ENCODE measurements at regions not wholly inside any gene's neighbourhood (a gene's known extent, or its start where the extent isn't known, plus 50 kb on each side); places are given as distances from the start of the nearest gene placed in this dataset.
A peak's percentile ranks its signal among the peaks of the same experiment; 100 is the strongest.

DNA sequence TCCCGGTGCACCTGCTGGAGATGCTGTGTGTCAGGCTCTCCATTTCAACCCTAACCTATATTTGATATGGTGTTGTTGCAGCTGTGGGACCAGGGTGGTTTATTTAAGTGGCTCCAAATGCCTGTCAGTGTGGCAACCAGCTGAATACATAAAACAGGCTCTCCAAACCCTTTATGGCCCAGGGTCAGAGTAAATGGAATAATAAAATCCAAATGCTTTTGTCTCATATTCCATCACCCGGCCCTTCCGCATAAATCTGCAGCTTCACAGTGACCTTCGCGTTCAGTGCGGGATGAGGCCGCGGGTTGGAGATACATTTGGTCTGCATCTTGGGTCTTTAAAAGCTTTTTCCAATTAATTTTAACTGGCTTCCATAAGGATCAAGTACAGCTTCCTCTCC, 382.1 kb upstream of the NR2F2 start:
- no peak for ATAC-seq
- intact Hi-C loops (cut with DNase I): loop anchor here in 1 of 2 donors (10.0 kb wide), 1 partner anchor 56 kb away; no protein-coding TSS in a partner anchor
- no peak for DNase-seq

DNA sequence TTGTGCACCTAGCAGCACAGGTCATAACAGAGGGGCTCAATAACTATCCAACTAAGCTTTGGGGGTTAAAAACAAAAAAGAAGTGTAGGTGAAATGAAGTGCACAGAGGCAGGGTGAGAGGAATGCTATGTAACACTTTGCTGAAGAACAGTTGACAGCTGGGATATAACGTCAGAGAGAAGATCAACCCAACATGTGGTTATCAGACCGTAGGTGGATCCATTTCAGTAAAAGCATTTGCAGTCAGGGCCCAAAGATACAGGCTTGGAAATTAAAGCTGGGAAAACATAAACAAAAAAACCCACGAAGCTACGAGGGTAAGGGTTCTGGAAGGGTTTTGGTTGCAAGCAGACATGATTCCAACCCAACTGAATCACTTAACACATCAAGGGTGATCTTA, 377.5 kb upstream of the NR2F2 start:
- no peak for DNase-seq
- intact Hi-C loops (cut with DNase I): no loop called here
- ATAC-seq: no peak

DNA sequence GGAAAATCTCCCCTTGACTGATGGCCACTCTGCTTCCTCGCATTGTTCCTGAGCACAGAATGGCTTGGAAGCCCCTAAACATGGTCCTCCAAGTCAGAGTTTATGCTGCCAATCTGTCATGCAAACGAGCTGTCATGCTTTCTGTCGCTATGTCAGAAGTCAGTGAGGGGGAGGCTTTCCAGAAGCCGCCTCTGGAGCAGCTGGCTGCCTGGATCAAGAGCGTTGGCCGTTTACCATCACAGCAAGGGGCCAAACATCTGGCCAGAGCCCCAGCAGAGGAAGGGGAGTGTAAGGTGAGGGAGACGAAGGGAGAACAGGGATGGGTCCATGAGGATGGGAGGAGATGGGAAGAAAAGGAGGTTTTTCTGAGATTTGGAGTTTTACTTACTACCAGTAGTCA, 372.6 kb upstream of the NR2F2 start:
- intact Hi-C loops (cut with DNase I): no loop called here

DNA sequence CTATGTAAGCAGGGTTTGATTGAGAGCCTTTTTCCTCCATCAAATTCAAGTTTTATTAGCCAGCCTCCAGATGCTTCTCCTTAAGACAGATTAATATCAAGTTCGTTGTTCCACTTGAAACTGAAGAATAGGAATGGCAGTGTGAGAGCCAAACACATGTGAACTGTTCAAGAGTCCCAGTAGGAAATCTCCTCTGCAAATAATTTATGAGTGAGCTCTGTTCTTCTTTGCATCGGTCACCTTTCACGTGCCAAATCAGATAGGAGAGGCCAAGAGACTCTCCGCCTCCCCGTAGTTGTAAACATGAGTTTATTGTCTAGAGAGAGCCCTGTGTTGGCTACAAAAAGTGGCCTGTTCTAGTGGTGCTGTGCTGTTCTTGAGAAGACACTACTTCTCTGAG, 372.1 kb upstream of the NR2F2 start:
- no peak for ATAC-seq
- no peak for DNase-seq
- intact Hi-C loops (cut with DNase I): no loop called here

More for the DNA sequence above, 372.6 kb upstream of the NR2F2 start:
- ATAC-seq: no peak
- DNase-seq: no peak

DNA sequence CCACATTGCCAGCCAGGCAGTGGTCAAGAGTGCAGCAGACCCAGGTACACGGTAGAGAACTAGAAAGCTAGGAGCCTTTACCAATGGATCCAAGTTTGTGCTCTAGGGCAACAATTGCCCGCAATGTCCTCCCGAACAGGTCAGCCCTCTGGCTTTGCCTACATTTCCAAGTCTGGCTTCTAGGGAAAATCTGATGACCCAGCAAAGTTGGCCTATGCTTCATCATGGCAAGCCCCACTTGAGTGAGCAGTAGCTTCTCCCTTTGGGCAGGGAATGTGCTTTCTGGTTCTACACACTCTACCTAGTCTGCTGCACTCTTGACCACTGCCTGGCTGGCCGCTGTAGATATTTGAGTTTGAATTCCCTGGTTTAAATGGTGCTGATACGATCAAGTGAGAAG, 361.6 kb upstream of the NR2F2 start:
- no peak for ATAC-seq
- DNase-seq: no peak
- intact Hi-C loops (cut with DNase I): no loop called here

DNA sequence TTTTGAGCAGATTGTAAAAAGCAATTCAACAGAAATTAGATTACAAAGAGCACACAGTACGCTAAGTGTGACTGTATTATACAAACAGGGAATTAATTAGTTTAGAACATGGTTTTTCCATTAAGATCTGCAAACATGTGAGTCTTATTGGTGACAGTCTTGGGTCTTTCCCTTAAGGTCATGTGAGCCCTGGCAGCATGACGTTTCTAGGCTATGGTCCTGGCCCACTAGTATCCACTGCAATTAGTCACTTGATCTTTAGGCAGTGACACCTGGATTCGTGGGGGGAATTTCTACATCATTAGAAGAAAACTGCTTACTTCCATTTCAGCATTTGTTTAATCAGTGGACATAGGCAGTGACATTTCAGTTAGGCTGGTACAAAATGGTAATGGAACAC, 360.2 kb upstream of the NR2F2 start:
- ATAC-seq (no peak), DNase-seq (no peak)
- intact Hi-C loops (cut with DNase I): no loop called here

DNA sequence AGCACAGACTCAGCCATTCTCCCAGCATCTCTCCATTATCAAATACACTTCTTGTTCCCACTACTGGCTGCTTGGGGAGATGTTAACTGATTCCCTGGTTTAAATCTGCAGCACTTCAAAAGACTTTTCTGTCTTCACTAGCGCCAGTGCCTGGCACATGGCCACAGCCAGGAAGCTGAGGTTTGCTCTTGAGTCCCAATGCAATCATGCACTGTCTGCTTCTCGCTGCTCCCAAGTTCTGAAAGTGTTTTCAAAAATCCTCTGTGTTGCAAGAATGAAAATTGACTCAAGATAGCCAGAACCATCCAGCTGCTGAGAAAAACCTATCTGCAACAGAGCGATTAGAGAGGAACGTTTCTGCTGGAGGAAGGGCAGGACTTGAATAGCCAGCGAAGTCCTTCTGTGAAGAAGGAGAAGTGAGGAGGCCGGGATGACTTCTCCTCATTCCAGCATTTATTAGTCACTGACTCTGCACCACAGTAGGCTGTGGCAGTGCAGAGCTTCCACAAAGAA, 358.4 kb upstream of the NR2F2 start:
- ATAC-seq (peak; percentile 63 to 80), DNase-seq (peak; percentile 33)
- intact Hi-C loops (cut with DNase I): no loop called here

DNA sequence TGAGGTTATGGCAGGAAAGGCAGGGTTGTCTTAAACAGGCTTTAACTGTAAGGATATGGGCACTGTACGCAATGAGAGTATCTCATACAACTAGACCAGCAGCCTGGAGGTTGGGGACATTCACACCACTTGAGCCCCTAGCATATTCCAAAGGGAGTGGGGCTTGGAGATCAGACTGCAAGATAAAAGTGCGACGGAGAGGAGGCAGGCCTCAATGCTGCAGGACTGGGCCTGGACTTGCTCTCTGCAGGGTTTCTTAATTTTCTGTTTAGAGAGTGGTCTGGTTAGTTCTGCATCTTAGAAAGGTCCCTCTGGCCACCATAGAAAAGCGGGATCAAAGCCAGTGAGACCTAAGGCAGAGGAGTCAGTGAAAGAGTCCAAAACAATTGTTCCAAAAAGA, 357.7 kb upstream of the NR2F2 start:
- DNase-seq (no peak), ATAC-seq (no peak)
- intact Hi-C loops (cut with DNase I): no loop called here

DNA sequence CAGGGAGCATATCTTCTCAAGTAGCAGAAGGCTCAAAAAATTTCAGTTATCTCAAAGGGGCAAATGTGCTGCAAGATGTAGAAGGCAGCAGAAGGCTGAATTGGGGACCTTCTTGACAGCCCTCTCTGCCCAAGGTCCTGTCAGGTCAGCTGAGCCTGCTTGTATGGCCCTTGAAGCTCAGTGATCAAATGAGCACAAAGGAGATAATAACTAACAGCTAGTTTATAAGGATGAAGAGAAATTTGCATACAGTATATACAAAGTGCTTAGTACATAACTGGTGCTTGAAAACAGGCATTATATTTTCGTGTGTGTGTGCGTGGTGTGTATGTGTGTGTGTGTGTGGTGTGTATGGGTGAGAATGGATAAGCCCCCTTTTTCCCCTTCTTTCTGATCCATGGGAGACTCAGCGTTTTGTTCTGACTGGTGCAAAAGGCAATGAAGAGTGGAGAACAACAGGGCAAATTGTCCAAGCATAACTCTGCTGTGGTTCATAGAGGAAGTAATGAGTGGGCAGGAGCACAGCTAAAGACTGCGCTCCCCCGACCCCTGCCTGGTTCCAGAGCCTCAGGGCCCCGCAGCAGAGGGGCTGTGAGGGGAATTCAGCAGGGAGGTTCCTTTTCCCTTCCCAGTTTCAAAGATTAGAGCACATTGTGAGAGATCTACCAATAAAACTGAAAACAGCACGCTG, 356.8 kb upstream of the NR2F2 start:
- DNase-seq: no peak
- no peak for ATAC-seq
- intact Hi-C loops (cut with DNase I): no loop called here

DNA sequence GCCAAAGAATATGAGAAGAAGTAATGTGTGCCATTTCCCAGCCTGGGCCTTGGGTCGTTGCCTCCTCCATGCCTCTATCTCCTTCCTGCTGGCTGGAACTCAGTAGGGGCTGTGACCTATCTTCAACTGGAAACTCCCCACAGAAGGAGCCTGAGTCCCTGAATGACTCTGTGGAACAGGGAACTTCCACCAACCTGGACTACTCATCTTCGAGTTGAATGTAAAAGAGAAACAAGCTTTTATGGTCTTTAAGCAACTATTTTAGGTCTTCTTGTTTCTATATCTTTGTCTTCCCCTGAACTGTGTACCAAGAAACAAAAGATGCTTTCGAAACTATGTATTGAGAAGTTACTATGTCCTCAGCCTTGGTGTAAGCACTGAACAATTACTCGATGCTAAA, 355.3 kb upstream of the NR2F2 start:
- DNase-seq (no peak), ATAC-seq (no peak)
- intact Hi-C loops (cut with DNase I): no loop called here

DNA sequence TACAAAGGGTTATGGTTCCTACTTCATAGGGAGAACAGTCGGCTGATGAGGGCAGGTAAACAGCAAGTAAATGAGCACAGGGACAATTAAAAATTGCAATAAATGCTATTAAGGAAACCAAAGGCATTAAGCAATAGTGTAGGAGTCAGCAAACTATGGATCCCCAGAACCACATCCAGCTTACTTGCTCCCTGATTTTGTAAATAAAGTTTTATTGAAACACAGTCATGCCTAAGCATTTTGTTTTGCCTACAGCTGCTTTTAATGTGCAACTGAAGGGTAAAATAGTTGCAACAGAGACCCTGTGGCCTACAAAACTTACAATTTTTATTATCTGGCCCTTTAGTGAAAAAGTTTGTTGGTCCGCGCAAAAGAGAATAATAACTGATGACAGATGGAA, 351.2 kb upstream of the NR2F2 start:
- no peak for ATAC-seq
- DNase-seq: no peak
- intact Hi-C loops (cut with DNase I): no loop called here

DNA sequence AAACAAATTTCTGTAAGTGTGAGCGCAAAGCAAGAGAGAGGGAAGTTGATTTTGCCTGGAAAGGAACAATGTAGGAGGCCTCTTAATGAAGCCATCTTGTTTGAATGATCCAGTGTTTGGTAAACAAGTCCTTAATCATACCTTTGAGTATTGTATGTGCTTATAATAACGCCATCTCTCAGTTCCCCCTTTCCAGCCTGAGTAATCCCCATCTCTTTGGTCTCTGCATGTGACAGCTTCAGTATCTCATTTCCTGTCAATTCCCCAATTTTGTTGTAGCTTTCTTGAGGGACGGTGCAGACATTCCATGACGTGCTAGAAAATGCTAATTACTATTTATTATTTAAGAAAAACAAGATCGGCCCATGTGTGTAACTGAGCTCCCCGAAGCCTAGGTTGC, 349.3 kb upstream of the NR2F2 start:
- no peak for DNase-seq
- intact Hi-C loops (cut with DNase I): no loop called here
- no peak for ATAC-seq

DNA sequence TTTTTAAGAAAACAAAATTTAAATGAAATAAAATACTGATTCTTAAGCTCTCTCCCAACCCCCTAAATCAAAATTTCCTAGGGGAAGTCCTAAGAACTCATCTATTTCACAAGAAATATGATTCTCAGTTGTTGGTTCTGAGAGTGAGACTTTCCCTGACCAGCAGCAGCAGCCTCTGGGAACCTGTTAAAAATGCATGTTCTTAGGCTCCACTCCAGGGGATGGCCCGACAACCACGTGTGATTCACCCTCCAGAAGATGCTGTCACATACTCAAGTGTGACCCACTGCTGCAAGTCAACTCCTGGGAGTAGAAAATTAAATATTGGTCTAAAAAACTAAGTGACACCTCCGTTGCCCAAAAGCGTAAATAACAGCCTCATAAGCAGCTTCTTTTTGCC, 343.2 kb upstream of the NR2F2 start:
- DNase-seq (no peak), ATAC-seq (no peak)
- intact Hi-C loops (cut with DNase I): no loop called here

DNA sequence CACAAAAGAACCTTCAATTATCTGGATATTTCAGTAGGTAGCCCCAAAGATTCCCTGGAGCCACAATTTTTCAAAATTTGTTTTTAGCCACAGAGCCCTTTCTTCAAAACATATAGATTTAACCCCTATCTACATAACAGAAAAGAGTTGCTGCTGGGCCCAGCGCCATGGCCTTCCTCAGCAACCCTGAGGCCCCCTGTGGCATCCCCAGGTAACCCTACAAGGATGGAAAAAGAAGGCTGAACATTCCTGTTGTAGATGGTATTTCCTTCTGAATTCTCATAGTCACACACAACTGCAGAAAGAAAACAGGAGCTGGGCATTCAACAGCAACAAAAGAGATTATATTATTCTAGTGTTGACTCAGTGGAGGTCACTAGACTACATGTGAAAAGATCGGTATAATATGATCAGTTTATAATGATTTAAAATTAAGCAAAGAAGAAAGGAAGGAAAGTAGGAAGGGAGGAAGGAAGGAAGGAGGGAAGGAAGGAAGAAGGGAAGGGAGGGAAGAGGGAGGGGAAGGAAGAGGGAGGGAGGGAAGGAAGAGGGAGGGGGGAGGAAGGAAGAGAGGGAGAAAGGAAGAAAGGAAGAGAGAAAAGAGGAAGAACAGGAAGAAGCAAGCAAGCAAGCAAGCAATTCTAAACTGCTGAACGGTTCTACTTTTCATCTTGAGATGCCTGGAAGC, 342.5 kb upstream of the NR2F2 start:
- no peak for DNase-seq
- intact Hi-C loops (cut with DNase I): no loop called here
- no peak for ATAC-seq

DNA sequence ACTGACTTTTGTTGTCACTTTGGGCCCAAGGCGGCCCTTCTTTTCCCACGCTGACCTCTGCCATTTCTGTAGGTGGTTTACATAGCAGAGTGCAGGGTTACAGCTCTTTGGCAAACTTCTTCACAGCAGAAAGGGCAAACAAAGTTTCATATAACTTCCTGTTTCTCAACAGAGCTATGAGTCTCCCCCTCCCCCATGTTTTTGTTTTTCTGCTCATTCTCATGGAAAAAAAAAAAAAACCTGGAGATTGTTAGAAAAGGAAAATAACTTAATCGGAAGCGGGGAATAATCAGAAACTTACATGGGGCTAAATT, 342.0 kb upstream of the NR2F2 start:
- ATAC-seq (no peak), DNase-seq (no peak)
- intact Hi-C loops (cut with DNase I): no loop called here

DNA sequence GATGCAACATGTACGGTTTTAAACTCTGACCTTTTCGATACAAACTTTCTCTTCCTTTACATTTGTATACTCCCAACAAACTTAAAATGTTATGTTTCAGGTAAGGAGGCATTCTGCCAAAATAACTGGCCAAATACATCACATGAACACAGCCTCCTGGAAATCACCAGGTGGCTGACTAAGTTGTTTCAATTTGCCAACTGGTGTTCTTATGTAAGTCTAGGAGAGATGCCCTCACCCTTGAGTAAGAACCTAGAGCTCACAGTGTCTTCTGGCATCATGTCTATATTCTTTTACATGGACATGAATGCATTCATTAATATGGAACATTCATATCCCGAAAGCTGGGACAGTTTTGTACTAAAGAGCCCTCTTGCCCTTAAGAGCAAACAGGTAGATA, 341.1 kb upstream of the NR2F2 start:
- intact Hi-C loops (cut with DNase I): no loop called here
- ATAC-seq: no peak

DNA sequence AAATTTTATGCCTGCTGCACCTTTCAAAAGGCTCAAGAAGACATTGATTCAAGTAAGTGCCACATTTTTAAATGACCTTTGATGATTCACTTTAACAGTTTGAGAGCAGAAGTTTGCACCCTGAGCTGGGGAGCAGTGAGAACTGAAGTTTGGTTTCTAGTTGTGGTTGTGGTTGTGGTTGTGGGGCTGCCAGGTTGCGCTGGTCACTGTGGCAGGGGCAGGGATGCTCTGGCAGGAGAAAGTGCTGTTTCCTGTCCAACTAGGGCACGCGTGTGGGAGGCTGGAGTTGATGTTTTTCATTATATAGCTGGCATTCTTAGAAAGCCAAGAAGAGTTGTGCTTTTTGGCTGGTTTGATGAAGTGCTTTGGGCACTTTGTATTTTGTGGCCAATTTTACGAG, 339.7 kb upstream of the NR2F2 start:
- intact Hi-C loops (cut with DNase I): no loop called here
- ATAC-seq: no peak

More for the DNA sequence above, 341.1 kb upstream of the NR2F2 start:
- DNase-seq: no peak

DNA sequence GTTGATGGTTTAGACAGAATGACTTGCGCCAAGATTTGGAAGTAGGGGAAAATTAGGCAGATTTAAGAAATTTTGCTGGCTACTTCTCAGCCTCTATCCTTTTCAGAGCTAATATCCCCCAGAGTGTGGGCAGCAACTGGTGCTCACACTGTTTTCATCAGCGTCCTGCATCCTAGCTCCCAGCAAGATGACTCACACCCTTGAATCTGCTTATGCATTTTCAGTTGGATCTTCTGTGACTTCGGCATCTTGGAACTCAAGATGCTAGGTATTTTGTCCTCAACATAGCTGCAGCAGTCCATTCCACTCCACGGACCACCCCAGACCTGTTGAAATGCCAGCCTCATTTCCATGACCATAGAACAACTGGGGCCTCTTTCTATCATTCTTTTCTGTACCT, 336.1 kb upstream of the NR2F2 start:
- ATAC-seq (no peak), DNase-seq (no peak)
- intact Hi-C loops (cut with DNase I): no loop called here

More for the DNA sequence above, 339.7 kb upstream of the NR2F2 start:
- DNase-seq: no peak

DNA sequence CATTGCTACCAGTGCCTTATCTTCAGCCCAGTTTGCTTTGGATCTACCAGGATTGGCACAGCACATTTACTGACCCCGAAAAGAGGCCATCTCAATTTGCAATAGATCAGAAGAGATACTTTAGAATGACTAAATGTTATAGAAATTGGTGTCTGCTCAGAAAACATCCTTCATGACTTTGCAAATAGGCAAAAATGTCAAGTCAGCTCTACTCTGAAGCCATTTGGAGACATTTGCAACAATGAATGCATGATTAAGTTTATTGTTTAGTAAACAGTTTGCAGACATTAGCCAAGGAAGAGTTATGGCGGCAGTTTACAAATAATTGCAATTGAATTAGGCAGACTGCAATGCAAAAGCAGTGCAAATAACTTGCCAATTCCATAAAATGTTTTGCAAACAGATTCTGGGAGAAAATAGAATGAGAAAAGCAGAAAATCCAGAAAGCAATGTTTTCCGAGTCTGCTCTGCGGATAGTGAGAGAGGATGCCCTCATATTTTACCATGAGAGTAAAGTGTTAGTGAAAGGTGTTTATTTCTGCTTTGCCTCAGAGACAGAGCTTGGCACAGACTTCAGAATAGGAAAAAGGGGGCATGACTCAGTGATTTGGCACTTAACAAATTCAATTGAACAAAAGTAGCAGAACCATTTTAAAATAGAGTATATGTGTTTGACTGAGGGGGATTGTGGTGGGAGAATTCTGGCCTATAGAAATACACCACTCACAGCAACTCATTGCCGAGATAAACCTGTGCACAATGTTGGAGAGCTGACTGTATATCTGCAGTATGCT, 334.9 kb upstream of the NR2F2 start:
- intact Hi-C loops (cut with DNase I): no loop called here

DNA sequence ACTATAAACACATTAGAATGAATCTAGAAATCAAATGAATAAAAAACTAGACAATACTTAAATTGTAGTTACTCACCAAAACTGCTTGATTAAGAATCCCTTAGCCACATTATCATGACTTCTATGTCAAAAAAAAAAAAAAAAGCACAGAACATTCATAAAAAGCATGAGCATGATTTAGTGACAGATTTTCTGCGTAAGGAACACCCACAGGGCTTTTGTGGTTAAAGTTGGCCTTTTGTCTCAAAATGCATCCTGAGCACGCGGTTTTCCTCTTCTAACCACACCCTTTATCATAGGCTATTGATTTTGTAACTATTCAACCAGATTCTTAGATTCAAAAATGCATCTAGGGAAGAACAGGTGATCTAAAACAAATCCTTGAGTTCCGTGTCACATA, 334.0 kb upstream of the NR2F2 start:
- intact Hi-C loops (cut with DNase I): no loop called here
- DNase-seq (no peak), ATAC-seq (no peak)

More for the DNA sequence above, 334.9 kb upstream of the NR2F2 start:
- ATAC-seq (no peak), DNase-seq (no peak)

Data from left cardiac atrium (tissue), 4 donors.